VCaP (cell line): ENCODE measurements at regions not wholly inside any gene's neighbourhood (a gene's known extent, or its start where the extent isn't known, plus 50 kb on each side); places are given as distances from the start of the nearest gene placed in this dataset.

Source experiments
- H3K27ac ChIP-seq: fragments of 450-650 bp; 2 replicates; pipeline ENCODE4 v1.5.1; 2017
- CTCF ChIP-seq: fragments of 450-650 bp; conservative IDR thresholded peaks from 2 replicates; pipeline ENCODE4 v1.5.1; 2017; ENCODE audit warnings: mild to moderate bottlenecking, moderate library complexity

GRCh38 chr13:83804356-83804962 is 77.8 kb downstream of the SLITRK1 start:
- no peak for TF ChIP-seq CTCF
- no peak overlapping the region for H3K27ac ChIP-seq

- TF ChIP-seq CTCF: no peak
These were observed 83.5 kb downstream of the SLITRK1 start for GRCh38 chr13:83798731-83799130.

GRCh38 chr13:83796364-83796763 is 85.9 kb downstream of the SLITRK1 start:
- no peak overlapping the region for H3K27ac ChIP-seq
- no peak for TF ChIP-seq CTCF

More at GRCh38 chr13:83798731-83799130, 83.5 kb downstream of the SLITRK1 start:
- H3K27ac ChIP-seq: no peak overlapping the region

GRCh38 chr13:83794583-83794982 is 87.7 kb downstream of the SLITRK1 start:
- no peak for TF ChIP-seq CTCF

GRCh38 chr13:83780227-83780626 is 102.0 kb downstream of the SLITRK1 start:
- H3K27ac ChIP-seq: no peak overlapping the region
- peak; percentile 77 for TF ChIP-seq CTCF

More at GRCh38 chr13:83794583-83794982, 87.7 kb downstream of the SLITRK1 start:
- H3K27ac ChIP-seq: no peak overlapping the region

DNA sequence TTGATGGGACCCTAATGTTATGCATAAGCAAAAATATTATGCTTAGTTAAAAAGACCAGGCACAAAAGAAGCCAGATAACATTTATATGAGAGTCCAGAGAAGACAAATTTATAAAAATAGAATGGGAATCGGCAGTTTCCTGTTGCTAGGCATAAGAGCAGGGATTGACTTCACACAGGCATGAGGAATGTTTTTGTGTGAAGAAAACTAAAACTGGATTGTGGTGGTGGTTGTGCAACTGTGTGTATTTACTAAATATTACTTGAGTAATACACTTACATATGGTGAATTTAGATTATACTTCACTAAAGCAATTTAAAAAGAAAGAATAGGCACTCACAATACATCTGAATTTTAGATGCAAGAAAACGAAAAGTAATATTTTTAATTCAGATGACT is 108.3 kb downstream of the SLITRK1 start:
- TF ChIP-seq CTCF: no peak
- no peak overlapping the region for H3K27ac ChIP-seq

- TF ChIP-seq CTCF: no peak
- no peak overlapping the region for H3K27ac ChIP-seq
These were observed 116.5 kb downstream of the SLITRK1 start for GRCh38 chr13:83765796-83766195.
